Occipital lobe (tissue), 1 donor: ENCODE measurements at regions not wholly inside any gene's neighbourhood (a gene's known extent, or its start where the extent isn't known, plus 50 kb on each side); places are given as distances from the start of the nearest gene placed in this dataset.
"Not testable (repeated sequence)": the region's sequence is repeated elsewhere in the genome, so short reads cannot be mapped to it uniquely, and the experiment has no call there.

Experiments used
- DNase-seq: peaks from one replicate; lab custom pipeline; 2025; lab: John Stamatoyannopoulos, UW

DNA sequence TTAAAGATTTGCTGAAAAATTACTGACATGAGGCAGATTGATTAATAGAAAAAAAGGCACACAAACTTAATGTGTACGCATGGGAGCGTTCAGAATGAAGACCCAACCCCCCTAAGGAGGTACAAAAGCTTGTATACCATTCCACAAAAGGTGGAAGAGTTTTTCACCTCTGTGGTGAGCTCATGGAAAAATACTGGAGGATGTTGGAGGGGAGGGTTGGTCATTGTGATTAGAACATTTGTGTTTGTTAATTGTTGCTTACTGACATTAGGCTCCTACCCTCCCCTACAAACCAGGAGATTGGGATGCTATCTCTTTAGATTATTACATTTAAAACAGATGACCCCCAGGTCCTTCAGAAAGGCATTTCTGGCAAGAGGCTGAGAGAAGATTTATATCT lies 1973.3 kb downstream of the OLFM4 start:
- no peak for DNase-seq

DNA sequence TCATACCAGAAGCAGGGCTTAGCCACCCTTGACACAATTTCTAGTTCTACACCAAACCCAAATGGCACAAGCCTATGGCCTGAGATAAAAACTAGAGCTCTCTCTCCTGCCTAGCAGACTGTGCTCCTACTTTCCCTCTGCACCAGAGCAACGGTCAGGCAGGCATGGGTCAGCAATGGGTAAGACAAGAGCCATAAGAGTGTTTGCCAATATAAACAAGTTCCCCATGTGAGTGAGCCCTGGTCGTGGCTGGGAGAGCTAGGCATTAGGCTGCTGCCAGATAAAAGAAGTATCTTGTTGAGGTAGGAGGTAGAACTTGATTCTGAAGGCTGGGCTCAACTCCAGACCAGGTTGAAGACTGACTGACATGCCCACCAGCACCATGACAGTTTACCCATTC lies 1979.1 kb downstream of the OLFM4 start:
- no peak for DNase-seq

DNA sequence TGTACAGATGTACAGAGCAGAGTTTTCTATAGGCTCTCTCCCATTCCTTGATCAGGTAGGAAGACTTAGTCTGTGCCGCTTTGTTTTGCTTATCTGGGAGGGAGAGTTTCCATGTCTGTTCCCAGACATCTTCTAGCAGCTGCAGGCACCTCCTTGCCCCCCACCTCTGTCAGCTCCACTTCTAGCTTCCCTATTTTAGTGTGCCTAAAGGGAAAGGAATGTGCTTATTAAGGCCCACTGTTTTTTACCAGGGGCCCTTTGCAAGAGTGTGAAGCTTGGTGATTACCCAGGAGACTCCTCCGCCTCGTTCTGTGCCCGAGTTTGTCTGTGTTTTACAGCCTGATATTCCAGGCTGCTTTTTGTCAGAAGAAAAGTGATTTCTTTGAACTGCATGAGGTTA lies 1984.4 kb downstream of the OLFM4 start:
- no peak for DNase-seq

DNA sequence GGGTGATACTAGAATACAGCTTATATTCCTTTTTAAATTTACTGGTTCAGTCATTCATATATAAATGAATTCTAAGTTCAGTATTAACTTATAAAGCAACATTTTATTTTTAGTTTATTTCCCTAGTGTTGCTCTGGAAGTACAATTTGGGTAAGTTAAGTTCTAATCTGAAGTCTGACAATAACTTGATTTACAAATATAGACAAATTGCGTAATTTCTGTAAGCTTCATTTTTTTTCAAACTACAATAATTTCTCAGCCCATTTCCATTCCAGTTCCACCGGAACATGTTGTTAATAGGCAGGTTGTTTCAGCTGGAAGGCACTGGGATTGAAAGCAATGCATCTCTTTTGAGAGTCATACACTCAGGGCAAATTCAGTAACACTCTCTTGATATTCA lies 2000.7 kb downstream of the OLFM4 start:
- no peak for DNase-seq

DNA sequence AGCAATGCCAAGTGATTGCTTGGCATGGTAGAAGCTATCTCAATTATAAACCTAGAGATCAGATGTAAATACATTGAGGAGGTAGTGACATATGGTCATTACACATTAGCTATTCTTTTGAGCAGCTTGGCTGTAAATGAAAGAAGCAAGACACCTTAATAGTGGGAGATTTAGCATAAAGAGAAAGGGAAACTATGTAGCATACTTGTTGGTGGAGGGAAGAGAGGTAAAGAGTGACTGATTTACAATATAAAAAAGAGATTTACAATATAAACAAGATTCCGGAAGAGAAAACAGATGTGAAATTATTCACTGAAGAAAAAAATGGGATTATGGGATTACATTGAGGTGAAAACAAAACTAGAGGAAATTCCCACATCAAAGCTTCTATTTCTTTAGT lies 2009.6 kb downstream of the OLFM4 start:
- no peak for DNase-seq

DNA sequence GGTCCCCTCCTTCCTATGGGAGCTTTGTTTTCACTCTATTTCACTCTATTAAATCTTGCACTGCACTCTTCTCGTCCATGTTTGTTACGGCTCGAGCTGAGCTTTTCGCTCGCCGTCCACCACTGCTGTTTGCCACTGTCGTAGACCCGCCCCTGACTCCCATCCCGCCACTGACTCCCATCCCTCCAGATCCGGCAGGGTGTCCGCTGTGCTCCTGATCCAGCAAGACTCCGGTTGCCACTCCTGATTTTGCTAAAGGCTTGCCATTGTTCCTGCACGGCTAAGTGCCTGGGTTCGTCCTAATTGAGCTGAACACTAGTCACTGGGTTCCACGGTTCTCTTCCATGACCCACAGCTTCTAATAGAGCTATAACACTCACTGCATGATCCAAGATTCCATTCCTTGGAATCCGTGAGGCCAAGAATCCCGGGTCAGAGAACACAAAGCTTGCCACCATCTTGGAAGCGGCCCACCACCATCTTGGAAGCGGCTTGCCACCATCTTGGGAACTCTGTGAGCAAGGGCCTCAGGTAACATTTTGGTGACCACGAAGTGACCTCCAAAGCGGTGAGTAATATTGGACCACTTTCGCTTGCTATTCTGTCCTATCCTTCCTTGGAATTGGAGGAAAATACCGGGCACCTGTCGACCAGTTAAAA lies 2025.4 kb downstream of the OLFM4 start:
- not testable (repeated sequence) for DNase-seq

DNA sequence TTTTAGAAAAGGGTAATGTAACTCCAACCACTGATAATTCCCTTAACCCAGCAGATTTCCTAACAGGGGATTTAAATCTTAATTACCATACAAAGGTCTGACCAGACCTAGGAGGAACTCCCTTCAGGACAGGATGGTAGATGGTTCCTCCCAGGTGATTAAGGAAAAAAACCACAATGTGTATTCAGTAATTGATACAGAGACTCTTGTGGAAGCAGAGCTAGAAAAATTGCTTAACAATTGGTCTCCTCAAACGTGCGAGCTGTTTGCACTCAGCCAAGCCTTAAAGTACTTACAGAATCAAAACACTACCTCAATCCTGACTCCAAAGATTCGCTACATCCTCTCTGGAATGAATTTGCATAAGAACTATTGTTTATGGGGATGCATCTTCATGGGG lies 2027.1 kb downstream of the OLFM4 start:
- not testable (repeated sequence) for DNase-seq

DNA sequence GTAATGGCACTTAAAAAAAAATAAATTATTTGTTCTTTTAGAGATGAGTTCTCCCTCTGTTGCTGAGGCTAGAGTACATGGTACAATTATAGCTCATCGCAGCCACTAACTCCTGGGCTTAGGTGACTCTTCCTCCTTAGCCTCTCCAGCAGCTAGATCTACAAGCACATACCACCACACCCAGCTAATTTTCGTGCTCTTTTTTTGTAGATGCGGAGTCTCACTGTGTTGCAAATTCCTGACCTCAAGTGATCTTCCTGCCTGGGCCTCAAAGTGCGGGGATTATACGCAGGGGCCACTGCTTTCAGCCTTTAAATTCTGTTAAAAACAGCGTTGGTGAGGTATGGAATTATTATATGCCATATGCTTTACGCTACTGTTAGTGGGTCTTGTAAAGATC lies 2034.0 kb downstream of the OLFM4 start:
- DNase-seq: no peak

DNA sequence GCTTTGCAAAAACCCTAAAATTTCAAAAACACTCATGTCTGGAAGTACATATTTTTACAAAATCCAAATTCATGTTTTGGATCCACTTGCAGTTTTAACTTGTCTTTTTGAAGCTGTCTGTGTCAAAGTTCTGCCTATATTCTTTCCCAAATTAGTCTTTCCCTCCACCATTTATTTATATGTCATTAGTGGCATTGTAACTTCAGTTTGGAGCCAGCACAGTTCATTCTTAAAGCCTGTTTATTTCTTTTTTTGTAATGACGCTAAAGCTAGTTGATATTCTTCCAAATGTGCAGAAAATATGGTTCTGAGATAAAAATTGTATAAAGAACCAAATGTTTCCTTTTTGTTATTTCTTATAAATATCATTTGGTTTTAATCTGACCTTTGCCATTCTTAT lies 2039.3 kb downstream of the OLFM4 start:
- no peak for DNase-seq

DNA sequence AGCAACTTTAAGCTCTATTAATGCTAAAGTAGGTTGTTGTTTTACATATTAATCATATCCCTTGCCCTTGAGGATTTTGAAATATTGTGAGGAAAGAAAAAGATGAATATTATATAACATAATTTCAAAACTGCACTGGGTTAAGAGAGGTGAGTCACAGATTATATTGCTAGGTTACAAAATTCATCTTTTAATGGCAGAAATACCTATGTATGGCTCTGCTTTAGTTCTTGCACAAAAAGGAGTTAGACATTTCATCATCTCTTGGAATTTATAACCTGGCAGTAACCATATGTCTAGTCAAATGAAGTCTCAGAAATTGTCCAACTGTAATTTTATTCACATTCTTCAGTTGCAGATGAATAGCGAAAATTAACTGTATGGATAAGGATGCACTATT lies 2041.1 kb downstream of the OLFM4 start:
- no peak for DNase-seq

DNA sequence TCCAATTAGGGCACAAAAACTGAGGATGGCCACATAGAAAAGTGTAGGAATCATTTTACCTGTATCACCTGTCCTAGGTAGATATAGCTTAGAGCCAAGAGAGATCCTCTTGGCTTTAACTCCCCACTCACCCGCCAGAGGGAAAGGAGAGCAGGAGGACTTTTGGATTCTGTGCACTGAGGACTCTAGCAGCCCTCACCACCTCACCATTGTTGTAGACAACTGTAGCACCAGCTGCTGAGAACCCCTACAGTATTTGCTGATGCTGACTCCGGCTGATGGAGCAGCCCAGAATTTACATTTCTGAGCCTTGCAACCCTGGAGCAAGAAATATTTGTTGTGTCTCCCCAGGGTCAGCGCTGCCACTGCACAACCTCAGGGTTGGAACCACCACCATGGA lies 2044.4 kb downstream of the OLFM4 start:
- DNase-seq: no peak

DNA sequence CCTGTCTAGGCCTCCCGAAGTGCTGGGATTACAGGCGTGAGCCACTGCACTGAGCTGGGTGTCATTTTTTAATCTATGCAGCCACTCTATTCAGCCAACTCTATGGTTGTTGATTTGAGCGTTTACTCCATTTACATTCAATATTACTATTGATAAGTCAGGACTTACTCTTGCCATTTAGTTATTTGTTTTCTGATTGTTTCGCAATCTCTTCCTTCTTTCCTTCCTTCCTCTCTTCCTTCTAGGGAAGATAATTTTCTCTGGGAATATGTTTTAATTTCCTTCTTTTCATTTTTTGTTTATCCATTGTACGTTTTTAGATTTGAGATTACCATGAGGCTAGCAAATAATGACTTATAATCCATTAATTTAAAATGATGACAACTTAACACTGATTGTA lies 2056.0 kb downstream of the OLFM4 start:
- no peak for DNase-seq

DNA sequence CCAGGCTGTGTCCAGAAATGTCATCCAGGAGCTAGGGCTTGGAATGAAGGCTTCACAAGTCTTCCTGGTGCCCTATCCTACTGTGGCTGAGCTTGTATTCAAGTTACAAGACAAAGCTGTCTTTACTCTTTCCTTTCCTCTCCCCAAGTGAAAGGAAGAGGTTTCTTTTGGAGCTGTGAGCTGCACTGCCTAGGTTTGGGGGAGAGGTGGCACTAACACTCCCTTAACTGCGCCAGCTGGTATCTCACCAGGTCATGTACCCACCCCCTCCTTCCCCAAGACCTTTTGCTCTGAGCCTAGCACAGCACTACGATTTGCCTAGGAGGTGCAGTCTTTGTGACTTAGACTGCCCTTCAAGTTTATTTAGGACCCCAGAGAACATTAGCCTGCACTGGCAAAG lies 2053.6 kb upstream of the PRR20A start:
- no peak for DNase-seq

DNA sequence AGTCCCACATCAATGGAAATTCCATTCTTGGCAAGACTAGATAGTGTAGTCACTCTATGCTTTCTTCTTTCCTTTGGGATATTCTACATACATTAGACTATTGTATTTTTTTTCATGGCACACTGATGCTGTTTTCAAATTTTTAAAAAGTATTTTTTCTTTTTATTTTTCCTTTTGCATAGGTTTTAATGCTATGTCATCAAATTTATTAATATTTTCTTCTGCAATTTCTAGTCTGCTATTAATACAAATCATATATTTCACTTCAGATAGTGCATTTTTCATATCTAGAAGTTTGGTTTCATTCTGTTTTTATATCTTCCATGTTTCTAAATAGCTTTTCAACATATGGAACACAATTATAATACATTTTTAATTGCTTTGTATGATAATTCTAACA lies 2050.1 kb upstream of the PRR20A start:
- DNase-seq: no peak

DNA sequence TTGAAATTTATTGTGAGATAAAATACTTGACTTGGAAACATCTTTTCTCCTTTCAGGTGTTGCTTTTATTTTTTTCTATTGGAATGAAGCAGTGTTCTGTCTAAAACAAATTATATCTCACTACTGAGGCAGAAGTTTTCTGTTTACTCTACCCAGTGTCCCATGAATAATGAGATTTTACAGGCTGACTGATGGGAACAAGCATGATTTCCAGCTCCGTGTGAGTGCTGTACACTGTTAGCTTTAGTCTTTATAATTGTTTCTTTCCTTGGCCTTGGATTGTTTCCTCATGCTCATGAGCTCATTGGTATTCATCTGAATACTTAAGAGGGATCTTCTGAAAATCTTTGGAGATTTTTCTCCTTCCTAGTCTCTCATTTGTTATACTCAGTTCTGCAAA lies 2049.5 kb upstream of the PRR20A start:
- no peak for DNase-seq

DNA sequence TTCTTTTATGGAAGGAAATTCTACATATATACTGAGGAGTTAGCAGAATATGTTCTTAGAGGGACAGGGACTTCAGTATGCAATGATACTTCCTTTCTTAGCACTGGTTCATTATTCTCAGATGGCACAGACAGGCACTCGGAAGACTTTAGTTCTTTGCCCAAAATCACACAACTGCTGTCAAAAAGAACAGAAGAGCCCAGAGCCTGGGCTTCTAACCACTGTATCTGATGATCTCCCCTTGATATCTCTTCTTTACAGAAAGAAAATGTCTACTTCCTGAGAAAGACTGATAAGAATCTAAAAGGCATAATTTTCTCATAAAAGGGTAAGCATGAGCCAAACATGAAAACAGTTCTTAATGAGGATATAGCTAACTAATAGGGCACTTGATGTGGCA lies 2034.2 kb upstream of the PRR20A start:
- DNase-seq: no peak

DNA sequence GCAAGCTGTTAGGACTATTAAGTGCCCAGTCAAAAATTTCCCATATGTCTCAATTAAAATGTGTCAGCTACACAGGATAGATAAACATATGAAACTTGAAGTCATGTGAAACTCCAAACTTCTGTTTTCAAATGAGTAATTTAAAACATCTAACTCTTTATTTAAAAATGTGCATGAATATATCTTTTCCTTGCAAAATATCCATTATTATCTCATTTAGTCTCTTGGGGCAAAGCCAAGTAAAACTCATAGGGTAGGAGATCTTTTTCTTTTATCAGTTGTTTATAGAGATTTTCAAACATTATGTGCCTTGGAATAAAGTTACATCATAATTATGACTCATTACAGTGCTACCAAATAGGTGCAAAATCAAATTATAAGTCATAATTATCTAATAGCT lies 2020.1 kb upstream of the PRR20A start:
- no peak for DNase-seq

DNA sequence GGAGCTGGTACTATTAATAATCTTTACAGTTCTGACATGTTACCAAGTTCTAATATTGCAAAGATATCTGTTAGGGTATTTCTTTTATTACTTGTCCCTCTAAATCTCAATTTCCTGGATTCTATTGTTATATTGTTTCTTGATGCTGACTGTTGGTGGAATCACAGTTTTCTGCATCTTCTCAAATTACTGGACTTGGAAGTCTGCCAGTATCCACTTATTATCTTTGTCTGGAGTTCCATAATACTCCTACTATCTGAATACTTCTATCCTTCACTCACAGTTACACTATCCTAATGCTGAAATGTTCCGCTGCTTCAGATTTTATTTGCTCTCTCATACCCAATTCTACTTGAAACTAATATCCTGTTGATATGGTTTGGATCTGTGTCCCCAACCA lies 1985.7 kb upstream of the PRR20A start:
- no peak for DNase-seq

DNA sequence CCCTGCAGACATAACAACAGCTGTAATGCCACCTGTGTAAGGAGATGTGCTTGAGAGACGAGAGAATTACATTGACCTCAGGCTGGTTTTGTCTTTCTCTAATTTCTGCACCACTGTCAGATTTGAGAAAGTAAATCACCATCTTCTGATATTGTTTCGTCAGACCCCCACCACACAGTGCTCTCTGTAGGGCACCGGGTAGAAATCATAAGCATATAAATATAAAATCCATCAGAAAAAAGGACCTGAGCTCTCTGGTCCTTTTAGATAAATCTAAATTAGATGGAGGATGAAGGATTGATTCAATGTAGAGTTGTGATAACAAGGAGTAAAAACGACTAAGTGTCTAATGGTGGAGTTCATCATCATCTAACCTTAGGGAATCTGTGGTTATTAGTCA lies 1981.0 kb upstream of the PRR20A start:
- DNase-seq: no peak

DNA sequence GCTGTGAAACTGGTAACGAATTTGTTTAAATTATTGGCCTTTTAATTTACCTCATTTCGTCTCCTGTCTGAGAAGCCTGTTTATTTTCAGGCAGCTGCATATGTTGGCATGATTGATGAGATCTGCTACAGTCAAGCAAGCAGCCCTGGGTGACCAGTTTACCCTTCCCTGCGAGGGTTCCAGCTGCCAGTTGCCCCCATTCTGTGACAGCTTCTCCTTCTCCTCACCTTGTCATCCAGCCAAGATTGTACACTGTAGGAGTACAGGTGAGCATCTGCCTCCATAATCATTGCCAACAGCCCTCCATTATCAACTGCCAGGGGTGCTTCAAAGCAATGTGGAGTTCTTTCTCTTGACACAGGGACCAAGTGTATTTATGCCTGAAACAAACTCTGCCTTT lies 1979.9 kb upstream of the PRR20A start:
- no peak for DNase-seq

DNA sequence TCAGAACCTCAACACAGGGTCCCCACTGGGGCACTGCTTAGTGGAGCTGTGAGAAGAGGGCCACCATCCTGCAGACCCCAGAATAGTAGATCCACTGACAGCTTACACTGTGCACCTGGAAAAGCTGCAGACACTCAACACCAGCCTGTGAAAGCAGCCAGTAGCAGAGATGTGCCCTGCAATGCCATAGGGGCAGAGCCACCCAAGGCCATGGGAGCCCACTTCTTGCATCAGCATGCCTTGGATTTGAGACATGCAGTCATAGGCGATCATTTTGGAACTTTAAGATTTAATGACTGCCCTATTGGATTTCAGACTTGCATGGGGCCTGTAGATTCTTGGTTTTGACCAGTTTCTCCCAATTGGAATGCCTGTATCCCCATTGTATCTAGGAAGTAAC lies 1962.1 kb upstream of the PRR20A start:
- not testable (repeated sequence) for DNase-seq

DNA sequence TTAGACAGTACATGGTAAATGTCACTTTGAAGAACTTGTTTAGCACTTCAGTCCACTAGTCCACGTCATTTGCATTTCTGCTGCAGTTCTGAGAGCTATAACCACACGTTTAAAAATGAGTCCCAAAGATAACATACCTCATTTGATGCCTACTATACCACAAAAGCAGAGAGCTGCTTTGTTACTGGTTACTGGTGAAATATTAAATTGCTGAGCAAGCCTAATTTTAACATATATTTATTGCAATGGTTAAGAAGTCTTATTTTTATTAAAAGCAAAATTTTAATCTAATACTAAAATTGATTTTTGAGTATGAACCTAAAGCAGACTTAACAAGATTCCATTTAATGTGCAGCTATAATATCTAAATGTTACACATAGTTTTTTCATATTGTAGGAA lies 1949.7 kb upstream of the PRR20A start:
- no peak for DNase-seq

DNA sequence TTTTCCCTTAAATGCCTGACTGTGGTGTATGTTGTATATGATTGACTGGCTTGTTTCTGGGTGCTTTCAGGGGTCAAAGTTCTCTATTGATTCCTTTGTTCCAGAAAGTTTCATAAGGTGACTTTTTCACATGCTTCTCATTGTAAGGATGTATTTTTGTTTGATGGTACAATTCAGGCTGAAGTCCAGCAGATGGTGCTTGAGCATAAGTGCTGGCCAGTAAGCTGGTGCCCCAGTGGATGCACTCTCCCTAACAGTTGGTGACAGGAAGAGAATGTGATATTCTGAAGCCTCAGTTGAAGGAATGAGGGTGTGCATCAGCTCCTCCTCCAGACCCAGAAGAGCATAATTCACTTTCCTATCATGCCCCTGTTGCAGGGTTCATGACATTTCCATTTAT lies 1941.6 kb upstream of the PRR20A start:
- no peak for DNase-seq

DNA sequence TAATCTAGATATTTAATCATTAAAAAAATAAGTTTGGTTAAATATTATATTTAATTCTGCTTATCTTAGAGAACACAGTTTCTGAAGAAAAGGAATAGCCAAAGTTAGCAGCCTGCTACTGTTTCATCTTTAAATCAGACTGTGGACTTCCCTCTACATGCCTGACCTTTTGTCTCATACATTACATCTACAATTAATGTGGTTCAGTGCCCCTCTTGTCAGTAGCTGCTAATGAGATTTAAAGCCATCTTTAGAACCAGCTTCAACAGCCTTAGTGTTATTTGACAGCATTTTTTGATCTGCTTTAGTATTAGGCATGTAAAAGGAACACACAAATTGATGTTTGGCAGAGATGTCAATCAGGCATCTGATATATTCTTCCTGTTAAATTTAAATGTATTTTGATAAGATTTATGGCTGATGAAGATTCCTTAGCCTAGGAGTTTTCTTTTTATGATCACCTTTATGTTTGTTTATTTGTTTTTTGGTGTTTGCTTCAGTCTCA lies 1925.8 kb upstream of the PRR20A start:
- no peak for DNase-seq
